D721Med (cell line): ENCODE measurements at regions not wholly inside any gene's neighbourhood (a gene's known extent, or its start where the extent isn't known, plus 50 kb on each side); places are given as distances from the start of the nearest gene placed in this dataset.
"Not testable (repeated sequence)": the region's sequence is repeated elsewhere in the genome, so short reads cannot be mapped to it uniquely, and the experiment has no call there.

Experiments used
- DNase-seq: peaks from one replicate; pipeline ENCODE4 v3.0.0; 2011; ENCODE audit warnings: low spot score; ENCODE audit not compliant: insufficient read length
- FAIRE-seq: peaks from 2 replicates; lab custom pipeline; 2011; peaks lifted over from hg19 to GRCh38; lab: Jason Lieb, UNC
- TF ChIP-seq, protein P1 (sequence below): IDR thresholded peaks from 2 replicates; pipeline ENCODE4 v1.5.1; 2012; ENCODE audit warnings: mild to moderate bottlenecking, control low read depth; ENCODE audit not compliant: insufficient read depth; ENCODE audit errors: missing control alignments

DNA sequence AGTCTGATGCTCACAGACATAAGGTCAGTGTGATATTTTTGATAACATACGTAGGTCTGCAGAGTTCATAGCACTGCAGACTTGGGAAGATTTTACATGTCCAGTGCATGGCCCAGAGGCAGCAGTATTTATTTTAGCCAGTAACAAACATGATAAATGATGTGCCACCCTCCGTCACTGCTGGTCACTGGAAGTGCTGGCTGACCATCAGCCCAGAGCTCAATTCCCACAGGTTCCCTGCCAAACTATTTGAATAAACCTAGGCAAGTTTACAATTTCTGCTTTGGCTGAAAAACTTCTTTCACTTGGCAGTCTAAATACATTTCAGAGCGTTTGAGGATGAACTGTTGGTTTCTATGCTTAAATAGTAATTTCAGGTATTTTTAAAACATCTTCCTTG lies 135.5 kb upstream of the EDNRB start:
- TF ChIP-seq, protein P1, sequence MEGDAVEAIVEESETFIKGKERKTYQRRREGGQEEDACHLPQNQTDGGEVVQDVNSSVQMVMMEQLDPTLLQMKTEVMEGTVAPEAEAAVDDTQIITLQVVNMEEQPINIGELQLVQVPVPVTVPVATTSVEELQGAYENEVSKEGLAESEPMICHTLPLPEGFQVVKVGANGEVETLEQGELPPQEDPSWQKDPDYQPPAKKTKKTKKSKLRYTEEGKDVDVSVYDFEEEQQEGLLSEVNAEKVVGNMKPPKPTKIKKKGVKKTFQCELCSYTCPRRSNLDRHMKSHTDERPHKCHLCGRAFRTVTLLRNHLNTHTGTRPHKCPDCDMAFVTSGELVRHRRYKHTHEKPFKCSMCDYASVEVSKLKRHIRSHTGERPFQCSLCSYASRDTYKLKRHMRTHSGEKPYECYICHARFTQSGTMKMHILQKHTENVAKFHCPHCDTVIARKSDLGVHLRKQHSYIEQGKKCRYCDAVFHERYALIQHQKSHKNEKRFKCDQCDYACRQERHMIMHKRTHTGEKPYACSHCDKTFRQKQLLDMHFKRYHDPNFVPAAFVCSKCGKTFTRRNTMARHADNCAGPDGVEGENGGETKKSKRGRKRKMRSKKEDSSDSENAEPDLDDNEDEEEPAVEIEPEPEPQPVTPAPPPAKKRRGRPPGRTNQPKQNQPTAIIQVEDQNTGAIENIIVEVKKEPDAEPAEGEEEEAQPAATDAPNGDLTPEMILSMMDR, result no peak
- no peak for DNase-seq
- no peak for FAIRE-seq

DNA sequence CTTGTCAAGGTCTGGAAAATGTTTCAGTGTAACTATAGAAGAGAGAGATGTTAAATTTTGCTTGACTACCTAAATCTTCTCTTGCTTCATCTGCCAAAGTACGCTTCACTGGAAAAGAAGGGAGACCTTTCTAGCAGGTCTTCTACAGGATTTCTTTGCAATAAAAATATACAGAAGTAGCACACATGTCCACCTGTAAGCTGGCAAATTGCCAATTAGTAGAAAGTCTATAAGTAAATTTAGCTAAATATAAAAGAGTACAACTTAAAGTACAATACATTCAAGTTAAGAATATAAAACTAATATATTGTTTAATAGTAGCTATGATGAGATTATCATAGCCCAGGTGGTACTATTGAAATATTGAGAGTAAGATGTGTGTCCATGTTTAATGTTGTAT lies 128.5 kb upstream of the EDNRB start:
- no peak for FAIRE-seq
- TF ChIP-seq, protein P1, result no peak
- DNase-seq, result no peak

DNA sequence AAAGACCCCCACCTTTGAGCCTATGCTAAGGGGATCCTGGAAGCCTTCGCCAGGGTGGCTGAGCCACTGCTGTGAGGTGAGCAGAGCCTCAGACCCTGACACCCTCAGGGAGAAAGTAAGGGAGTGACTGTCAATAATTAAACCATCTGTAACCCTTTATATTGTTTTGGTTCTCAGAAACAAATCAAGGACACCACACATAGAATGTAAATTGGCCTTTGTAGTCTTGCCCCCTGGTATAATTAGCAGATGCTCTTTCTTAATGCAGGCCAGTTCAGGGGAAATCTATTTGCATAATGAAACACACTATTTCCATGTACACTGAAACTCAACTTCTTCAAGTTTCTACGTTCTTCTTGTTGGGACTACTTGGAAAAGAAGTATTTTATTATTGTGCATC lies 127.7 kb upstream of the EDNRB start:
- no peak for DNase-seq
- FAIRE-seq, result no peak
- TF ChIP-seq, protein P1, result no peak

DNA sequence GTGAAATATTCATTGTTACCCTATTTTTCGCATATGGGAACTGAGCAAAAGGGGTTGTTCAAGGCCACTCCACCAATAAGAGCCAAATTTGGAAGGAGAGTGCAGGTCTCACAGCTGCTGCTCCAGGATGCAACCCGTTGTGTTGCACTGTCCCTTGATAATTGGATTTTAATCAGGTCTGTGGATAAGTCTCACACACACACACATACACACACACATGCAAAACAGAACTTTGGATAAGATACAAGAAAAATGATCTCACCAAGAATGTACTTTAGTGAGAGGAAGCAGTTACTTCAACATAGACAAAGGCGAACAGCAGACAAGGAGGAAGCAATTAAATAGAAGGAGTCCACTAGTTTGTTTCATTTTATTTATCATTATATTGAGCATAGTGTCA lies 127.3 kb upstream of the EDNRB start:
- no peak for DNase-seq
- TF ChIP-seq, protein P1, result no peak
- no peak for FAIRE-seq

DNA sequence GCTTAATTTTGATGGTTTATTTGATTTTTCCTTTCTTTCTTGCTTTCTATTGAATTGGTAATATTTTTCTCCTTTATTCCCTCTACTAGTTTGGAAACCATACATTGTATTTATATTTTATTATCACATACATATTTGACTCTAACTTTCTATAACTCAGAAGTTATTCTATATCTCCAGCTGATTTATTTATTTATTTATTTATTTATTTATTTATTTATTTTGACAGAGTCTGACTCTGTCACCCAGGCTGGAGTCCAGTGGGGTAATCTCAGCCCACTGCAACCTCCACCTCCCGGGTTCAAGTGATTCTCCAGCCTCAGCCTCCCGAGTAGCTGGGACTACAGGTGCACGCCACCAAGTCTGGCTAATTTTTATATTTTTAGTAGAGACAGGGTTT lies 122.7 kb upstream of the EDNRB start:
- not testable (repeated sequence) for FAIRE-seq

DNA sequence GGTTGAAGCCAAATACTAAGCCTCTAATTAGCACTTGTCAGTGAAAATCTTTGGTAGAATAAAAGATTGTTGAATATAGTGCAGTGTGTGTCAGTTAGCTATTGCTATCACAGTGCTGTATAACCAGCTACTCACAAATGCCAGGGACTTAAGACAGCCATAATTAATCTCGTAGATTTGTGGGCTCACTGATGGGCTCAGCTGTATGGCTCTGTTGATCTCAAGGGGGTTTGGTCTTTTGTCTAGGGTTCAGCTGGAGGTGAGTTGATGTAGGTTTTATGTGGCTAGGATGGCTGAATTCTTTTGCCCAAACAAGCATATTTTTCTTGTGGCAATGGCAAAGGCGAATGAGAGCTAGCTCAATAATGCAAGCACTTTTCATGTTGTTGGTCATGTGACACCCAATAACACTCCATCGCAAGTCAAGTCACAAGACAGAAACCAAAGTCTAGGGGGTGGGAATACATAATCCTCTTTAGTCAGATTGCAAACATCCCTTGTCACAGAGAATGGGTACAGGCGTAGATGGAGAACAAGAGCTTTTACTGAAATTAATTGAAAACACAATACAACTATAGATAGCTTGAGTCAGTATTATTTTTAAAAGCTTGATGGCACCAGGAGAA lies 121.7 kb upstream of the EDNRB start:
- DNase-seq (no peak), FAIRE-seq (no peak)
- TF ChIP-seq, protein P1, result no peak

More for the DNA sequence above, 122.7 kb upstream of the EDNRB start:
- not testable (repeated sequence) for DNase-seq

DNA sequence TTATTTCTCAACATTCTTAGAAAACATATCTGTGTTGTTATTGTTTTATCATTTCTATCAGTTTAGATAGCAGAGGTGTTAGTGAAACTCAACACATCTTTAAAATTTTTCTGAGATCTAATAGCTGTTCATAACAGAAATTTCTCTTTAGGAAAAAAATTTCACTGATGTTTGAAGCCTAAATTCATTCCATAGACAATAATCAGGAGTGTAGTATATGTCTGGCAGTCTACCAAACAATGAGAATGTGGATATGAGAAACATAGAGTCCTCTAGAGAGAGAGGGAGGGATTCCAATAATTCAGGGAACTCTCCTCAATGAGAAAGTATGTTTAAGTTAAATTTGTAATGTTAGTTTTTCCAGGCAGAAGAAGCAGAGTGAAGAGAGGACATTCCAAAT lies 118.2 kb upstream of the EDNRB start:
- FAIRE-seq (no peak), DNase-seq (no peak)
- TF ChIP-seq, protein P1, result no peak
